ENCODE measurements at regions not wholly inside any gene's neighbourhood (a gene's known extent, or its start where the extent isn't known, plus 50 kb on each side); places are given as distances from the start of the nearest gene placed in this dataset.

GRCh38 chr2:153710128-153710527, 161.6 kb upstream of the GALNT13 start:
- Histone ChIP-seq H3K27me3 (ENCODE audit: insufficient read depth, low read length) (no peaks in the 10 kb centered on the region), H3K4me3 (ENCODE audit: low read length) (no peak overlapping the region), H3K36me3 (ENCODE audit: insufficient read depth, low read length) (no peaks in the 10 kb centered on the region), H3K27ac (ENCODE audit: low read depth, low read length) (no peak overlapping the region), H3K4me1 (ENCODE audit: insufficient read depth, low read length) (no peaks in the 10 kb centered on the region), H3K9ac (ENCODE audit: low read depth, low read length) (no peak overlapping the region), H3K9me3 (ENCODE audit: insufficient read depth, low read depth, low read length) (no peaks in the 10 kb centered on the region)
- 90% methylated on average over 4 of the region's 6 CpGs for WGBS

GRCh38 chr2:153715218-153715850, 156.4 kb upstream of the GALNT13 start:
- H3K4me1 ChIP-seq (ENCODE audit: insufficient read depth, low read length), result no peaks in the 10 kb centered on the region

GRCh38 chr2:153717060-153717459, 154.7 kb upstream of the GALNT13 start:
- Histone ChIP-seq H3K9me3 (ENCODE audit: insufficient read depth, low read depth, low read length) (no peaks in the 10 kb centered on the region), H3K36me3 (ENCODE audit: insufficient read depth, low read length) (no peaks in the 10 kb centered on the region), H3K4me1 (ENCODE audit: insufficient read depth, low read length) (no peaks in the 10 kb centered on the region), H3K27ac (ENCODE audit: low read depth, low read length) (no peak overlapping the region), H3K4me3 (ENCODE audit: low read length) (no peak overlapping the region), H3K9ac (ENCODE audit: low read depth, low read length) (no peak overlapping the region), H3K27me3 (ENCODE audit: insufficient read depth, low read length) (no peaks in the 10 kb centered on the region)
- WGBS, result 96% methylated on average over 2 of the region's 2 CpGs

More at GRCh38 chr2:153715218-153715850, 156.4 kb upstream of the GALNT13 start:
- no peak overlapping the region for H3K9ac ChIP-seq (ENCODE audit: low read depth, low read length)
- H3K9me3 ChIP-seq (ENCODE audit: insufficient read depth, low read depth, low read length), result no peaks in the 10 kb centered on the region
- 89% methylated on average over 2 of the region's 2 CpGs for WGBS
- no peak overlapping the region for H3K4me3 ChIP-seq (ENCODE audit: low read length)
- H3K36me3 ChIP-seq (ENCODE audit: insufficient read depth, low read length), result no peaks in the 10 kb centered on the region
- H3K27ac ChIP-seq (ENCODE audit: low read depth, low read length), result no peak overlapping the region
- H3K27me3 ChIP-seq (ENCODE audit: insufficient read depth, low read length), result no peaks in the 10 kb centered on the region

- Histone ChIP-seq H3K27me3 (ENCODE audit: insufficient read depth, low read length) (no peaks in the 10 kb centered on the region), H3K4me1 (ENCODE audit: insufficient read depth, low read length) (no peaks in the 10 kb centered on the region), H3K9me3 (ENCODE audit: insufficient read depth, low read depth, low read length) (no peaks in the 10 kb centered on the region), H3K27ac (ENCODE audit: low read depth, low read length) (no peak overlapping the region), H3K9ac (ENCODE audit: low read depth, low read length) (no peak overlapping the region), H3K4me3 (ENCODE audit: low read length) (no peak overlapping the region), H3K36me3 (ENCODE audit: insufficient read depth, low read length) (no peaks in the 10 kb centered on the region)
Measured at GRCh38 chr2:153739394-153739793, 132.3 kb upstream of the GALNT13 start.

GRCh38 chr2:153761936-153762335, 109.8 kb upstream of the GALNT13 start:
- H3K27me3 ChIP-seq (ENCODE audit: insufficient read depth, low read length), result no peaks in the 10 kb centered on the region
- 93% methylated on average over 1 of the region's 1 CpG for WGBS

GRCh38 chr2:153766415-153766814, 105.3 kb upstream of the GALNT13 start:
- no peaks in the 10 kb centered on the region for H3K27me3 ChIP-seq (ENCODE audit: insufficient read depth, low read length)
- no peak overlapping the region for H3K4me3 ChIP-seq (ENCODE audit: low read length)
- no peak overlapping the region for H3K27ac ChIP-seq (ENCODE audit: low read depth, low read length)
- no peak overlapping the region for H3K9ac ChIP-seq (ENCODE audit: low read depth, low read length)
- H3K9me3 ChIP-seq (ENCODE audit: insufficient read depth, low read depth, low read length), result peaks cover 13% of the 10 kb centered on the region
- no peaks in the 10 kb centered on the region for H3K4me1 ChIP-seq (ENCODE audit: insufficient read depth, low read length)
- no peaks in the 10 kb centered on the region for H3K36me3 ChIP-seq (ENCODE audit: insufficient read depth, low read length)

More at GRCh38 chr2:153761936-153762335, 109.8 kb upstream of the GALNT13 start:
- Histone ChIP-seq H3K4me1 (ENCODE audit: insufficient read depth, low read length) (no peaks in the 10 kb centered on the region), H3K9me3 (ENCODE audit: insufficient read depth, low read depth, low read length) (peaks cover 8% of the 10 kb centered on the region), H3K36me3 (ENCODE audit: insufficient read depth, low read length) (no peaks in the 10 kb centered on the region), H3K27ac (ENCODE audit: low read depth, low read length) (no peak overlapping the region), H3K9ac (ENCODE audit: low read depth, low read length) (no peak overlapping the region), H3K4me3 (ENCODE audit: low read length) (no peak overlapping the region)

GRCh38 chr2:153770359-153770991, 101.2 kb upstream of the GALNT13 start:
- Histone ChIP-seq H3K9me3 (ENCODE audit: insufficient read depth, low read depth, low read length) (peaks cover 13% of the 10 kb centered on the region), H3K27me3 (ENCODE audit: insufficient read depth, low read length) (no peaks in the 10 kb centered on the region), H3K27ac (ENCODE audit: low read depth, low read length) (no peak overlapping the region), H3K4me1 (ENCODE audit: insufficient read depth, low read length) (no peaks in the 10 kb centered on the region), H3K4me3 (ENCODE audit: low read length) (no peak overlapping the region), H3K9ac (ENCODE audit: low read depth, low read length) (no peak overlapping the region), H3K36me3 (ENCODE audit: insufficient read depth, low read length) (no peaks in the 10 kb centered on the region)
- 66% methylated on average over 4 of the region's 4 CpGs for WGBS

GRCh38 chr2:153780241-153780640, 91.5 kb upstream of the GALNT13 start:
- no peaks in the 10 kb centered on the region for H3K9me3 ChIP-seq (ENCODE audit: insufficient read depth, low read depth, low read length)
- WGBS, result 91% methylated on average over 2 of the region's 2 CpGs
- no peaks in the 10 kb centered on the region for H3K27me3 ChIP-seq (ENCODE audit: insufficient read depth, low read length)
- no peak overlapping the region for H3K27ac ChIP-seq (ENCODE audit: low read depth, low read length)
- H3K9ac ChIP-seq (ENCODE audit: low read depth, low read length), result no peak overlapping the region
- no peaks in the 10 kb centered on the region for H3K4me1 ChIP-seq (ENCODE audit: insufficient read depth, low read length)
- H3K4me3 ChIP-seq (ENCODE audit: low read length), result no peak overlapping the region
- no peaks in the 10 kb centered on the region for H3K36me3 ChIP-seq (ENCODE audit: insufficient read depth, low read length)

GRCh38 chr2:153786016-153786415, 85.7 kb upstream of the GALNT13 start:
- H3K4me1 ChIP-seq (ENCODE audit: insufficient read depth, low read length), result no peaks in the 10 kb centered on the region
- H3K27me3 ChIP-seq (ENCODE audit: insufficient read depth, low read length), result no peaks in the 10 kb centered on the region
- no peaks in the 10 kb centered on the region for H3K9me3 ChIP-seq (ENCODE audit: insufficient read depth, low read depth, low read length)
- H3K9ac ChIP-seq (ENCODE audit: low read depth, low read length), result no peak overlapping the region
- WGBS, result 95% methylated on average over 5 of the region's 5 CpGs
- H3K27ac ChIP-seq (ENCODE audit: low read depth, low read length), result no peak overlapping the region
- no peak overlapping the region for H3K4me3 ChIP-seq (ENCODE audit: low read length)
- no peaks in the 10 kb centered on the region for H3K36me3 ChIP-seq (ENCODE audit: insufficient read depth, low read length)

- H3K4me3 ChIP-seq (ENCODE audit: low read length), result no peak overlapping the region
- no peaks in the 10 kb centered on the region for H3K36me3 ChIP-seq (ENCODE audit: insufficient read depth, low read length)
- H3K9ac ChIP-seq (ENCODE audit: low read depth, low read length), result no peak overlapping the region
- no peaks in the 10 kb centered on the region for H3K27me3 ChIP-seq (ENCODE audit: insufficient read depth, low read length)
- H3K27ac ChIP-seq (ENCODE audit: low read depth, low read length), result no peak overlapping the region
- 88% methylated on average over 1 of the region's 1 CpG for WGBS
- no peaks in the 10 kb centered on the region for H3K4me1 ChIP-seq (ENCODE audit: insufficient read depth, low read length)
- H3K9me3 ChIP-seq (ENCODE audit: insufficient read depth, low read depth, low read length), result no peaks in the 10 kb centered on the region
Measured at GRCh38 chr2:153787612-153788011, 84.1 kb upstream of the GALNT13 start.

- Histone ChIP-seq H3K36me3 (ENCODE audit: insufficient read depth, low read length) (no peaks in the 10 kb centered on the region), H3K9ac (ENCODE audit: low read depth, low read length) (no peak overlapping the region), H3K27me3 (ENCODE audit: insufficient read depth, low read length) (no peaks in the 10 kb centered on the region), H3K9me3 (ENCODE audit: insufficient read depth, low read depth, low read length) (no peaks in the 10 kb centered on the region), H3K4me1 (ENCODE audit: insufficient read depth, low read length) (no peaks in the 10 kb centered on the region; the same call in 1 of the 2 replicates), H3K4me3 (ENCODE audit: low read length) (no peak overlapping the region), H3K27ac (ENCODE audit: low read depth, low read length) (no peak overlapping the region)
Measured at GRCh38 chr2:153802671-153803070, 69.1 kb upstream of the GALNT13 start.

- Histone ChIP-seq H3K9me3 (ENCODE audit: insufficient read depth, low read depth, low read length) (no peaks in the 10 kb centered on the region), H3K4me3 (ENCODE audit: low read length) (no peak overlapping the region), H3K27ac (ENCODE audit: low read depth, low read length) (no peak overlapping the region), H3K36me3 (ENCODE audit: insufficient read depth, low read length) (no peaks in the 10 kb centered on the region), H3K27me3 (ENCODE audit: insufficient read depth, low read length) (no peaks in the 10 kb centered on the region), H3K4me1 (ENCODE audit: insufficient read depth, low read length) (peaks cover 20% of the 10 kb centered on the region), H3K9ac (ENCODE audit: low read depth, low read length) (no peak overlapping the region)
Measured at GRCh38 chr2:153808679-153809078, 63.0 kb upstream of the GALNT13 start.

All from HUES64 (cell line).